ENCODE measurements at regions not wholly inside any gene's neighbourhood (a gene's known extent, or its start where the extent isn't known, plus 50 kb on each side); places are given as distances from the start of the nearest gene placed in this dataset.

DNA sequence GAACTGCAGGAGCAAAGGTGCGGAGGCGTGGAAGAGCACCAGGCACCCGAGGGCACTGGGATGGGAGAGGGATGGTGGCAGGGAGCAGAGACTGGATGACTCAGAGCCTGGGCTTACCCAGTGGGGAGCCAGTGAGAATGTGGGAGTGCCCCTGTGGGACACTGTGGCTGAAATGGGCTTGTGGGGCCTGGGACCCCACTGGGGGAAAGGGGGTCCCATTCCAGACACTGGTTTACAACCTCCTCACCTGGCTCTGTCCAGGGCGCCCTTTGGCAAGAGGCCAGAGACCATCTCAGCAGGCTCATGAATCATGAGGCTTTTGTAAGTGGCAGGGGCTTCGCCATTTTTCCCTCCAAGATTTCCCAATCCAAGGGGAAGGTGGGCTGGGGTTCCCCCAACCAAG, 124.0 kb upstream of the MAFB start:
- Mint-ChIP-seq H3K4me1 (no peaks in the 10 kb centered on the region), H3K9me3 (no peaks in the 10 kb centered on the region), H3K27ac (ENCODE audit: low read depth) (no peak overlapping the region), H3K36me3 (ENCODE audit: insufficient read depth) (no peaks in the 10 kb centered on the region), H3K27me3 (no peaks in the 10 kb centered on the region), H3K4me3 (no peak overlapping the region)
- no peak for DNase-seq (ENCODE audit: low spot score in 2 of 2)
- ATAC-seq (replicated peaks; ENCODE audit: extremely low read depth, poor library complexity, severe bottlenecking), result no peak

- DNase-seq (ENCODE audit: low spot score in 2 of 2) (no peak), ATAC-seq (replicated peaks; ENCODE audit: extremely low read depth, poor library complexity, severe bottlenecking) (no peak)
- H3K27ac Mint-ChIP-seq (ENCODE audit: low read depth), result no peak overlapping the region
- no peaks in the 10 kb centered on the region for H3K36me3 Mint-ChIP-seq (ENCODE audit: insufficient read depth)
- no peaks in the 10 kb centered on the region for H3K4me1 Mint-ChIP-seq
- H3K9me3 Mint-ChIP-seq, result peaks cover 5% of the 10 kb centered on the region
- no peak overlapping the region for H3K4me3 Mint-ChIP-seq
- no peaks in the 10 kb centered on the region for H3K27me3 Mint-ChIP-seq
These were observed 124.9 kb upstream of the MAFB start for GRCh38 chr20:40813708-40814630.

DNA sequence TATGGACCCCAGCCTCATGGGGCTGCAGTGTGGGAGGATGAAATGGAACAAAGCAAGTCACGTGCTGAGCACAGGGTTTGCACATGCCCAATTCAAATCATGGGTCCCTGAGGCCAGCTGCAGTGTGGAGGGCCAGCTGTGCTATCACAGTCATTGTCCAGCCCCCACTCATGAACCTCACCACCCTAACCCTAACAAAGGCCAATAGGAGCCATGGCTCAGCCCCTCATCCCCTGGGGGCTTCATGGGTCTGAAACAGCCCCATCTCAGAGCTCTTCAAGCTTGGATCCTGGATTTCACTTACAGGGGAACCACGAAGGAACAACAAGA, 125.6 kb upstream of the MAFB start:
- H3K9me3 Mint-ChIP-seq, result peaks cover 5% of the 10 kb centered on the region
- ATAC-seq (replicated peaks; ENCODE audit: extremely low read depth, poor library complexity, severe bottlenecking), result no peak
- no peak overlapping the region for H3K4me3 Mint-ChIP-seq

DNA sequence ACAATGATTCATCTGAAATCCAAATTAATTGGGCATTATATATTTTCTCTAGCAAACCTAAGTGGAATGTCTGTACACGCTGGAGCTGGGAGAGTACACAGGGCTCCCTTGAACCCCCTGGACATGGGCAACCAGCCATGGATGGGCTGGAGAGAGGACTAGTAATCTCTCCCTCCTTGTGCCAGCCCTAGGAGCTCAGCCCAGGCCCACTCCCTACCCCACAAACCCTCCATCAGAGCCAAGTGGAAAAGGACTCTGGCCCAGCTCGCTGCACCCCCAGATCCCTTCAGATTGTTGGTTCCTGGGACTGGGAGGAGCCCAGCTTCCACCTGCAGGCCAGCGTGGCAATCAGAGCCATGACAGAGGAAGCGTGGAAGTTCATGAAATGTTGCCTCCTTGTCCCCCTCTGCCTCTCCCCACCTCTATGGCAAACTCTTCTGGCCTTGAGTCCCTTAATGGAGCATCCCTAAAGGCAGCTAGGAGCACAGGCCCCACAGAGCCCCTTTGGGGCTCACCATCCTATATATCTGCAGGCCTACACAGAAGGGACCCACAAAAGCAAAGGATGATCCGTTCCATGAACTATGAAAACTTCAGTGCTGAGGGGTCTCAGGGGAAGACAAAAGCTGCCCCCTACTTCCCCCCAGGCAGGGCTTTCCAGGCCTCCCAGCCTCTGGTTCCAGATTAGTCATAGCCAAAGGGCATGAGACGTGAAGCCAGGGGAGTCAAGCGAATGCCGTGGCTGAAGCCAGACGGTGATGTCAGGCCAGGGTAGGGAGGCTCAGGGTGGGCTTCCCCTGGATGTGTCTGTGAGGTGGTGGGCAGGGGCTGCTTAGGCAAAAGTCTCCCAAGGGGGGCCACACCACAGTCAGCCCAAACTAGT, 126.4 kb upstream of the MAFB start:
- DNase-seq (ENCODE audit: low spot score in 2 of 2) (no peak), ATAC-seq (replicated peaks; ENCODE audit: extremely low read depth, poor library complexity, severe bottlenecking) (no peak)
- Mint-ChIP-seq H3K9me3 (peaks cover 5% of the 10 kb centered on the region), H3K27ac (ENCODE audit: low read depth) (no peak overlapping the region), H3K4me1 (no peaks in the 10 kb centered on the region), H3K27me3 (peaks cover 5% of the 10 kb centered on the region), H3K36me3 (ENCODE audit: insufficient read depth) (no peaks in the 10 kb centered on the region), H3K4me3 (no peak overlapping the region)

More for the DNA sequence above, 125.6 kb upstream of the MAFB start:
- Mint-ChIP-seq H3K27ac (ENCODE audit: low read depth) (no peak overlapping the region), H3K27me3 (no peaks in the 10 kb centered on the region), H3K4me1 (no peaks in the 10 kb centered on the region), H3K36me3 (ENCODE audit: insufficient read depth) (no peaks in the 10 kb centered on the region)
- DNase-seq (ENCODE audit: low spot score in 2 of 2), result no peak

GRCh38 chr20:40816039-40816352, 127.0 kb upstream of the MAFB start:
- Mint-ChIP-seq H3K4me3 (no peak overlapping the region), H3K27ac (ENCODE audit: low read depth) (no peak overlapping the region), H3K36me3 (ENCODE audit: insufficient read depth) (no peaks in the 10 kb centered on the region), H3K4me1 (no peaks in the 10 kb centered on the region), H3K9me3 (peaks cover 5% of the 10 kb centered on the region), H3K27me3 (peaks cover 11% of the 10 kb centered on the region)
- DNase-seq (ENCODE audit: low spot score in 2 of 2), result no peak
- no peak for ATAC-seq (replicated peaks; ENCODE audit: extremely low read depth, poor library complexity, severe bottlenecking)

- no peak for ATAC-seq (replicated peaks; ENCODE audit: extremely low read depth, poor library complexity, severe bottlenecking)
- Mint-ChIP-seq H3K4me1 (no peaks in the 10 kb centered on the region), H3K27me3 (peaks cover 26% of the 10 kb centered on the region)
These were observed 132.4 kb upstream of the MAFB start for GRCh38 chr20:40821429-40821828.

DNA sequence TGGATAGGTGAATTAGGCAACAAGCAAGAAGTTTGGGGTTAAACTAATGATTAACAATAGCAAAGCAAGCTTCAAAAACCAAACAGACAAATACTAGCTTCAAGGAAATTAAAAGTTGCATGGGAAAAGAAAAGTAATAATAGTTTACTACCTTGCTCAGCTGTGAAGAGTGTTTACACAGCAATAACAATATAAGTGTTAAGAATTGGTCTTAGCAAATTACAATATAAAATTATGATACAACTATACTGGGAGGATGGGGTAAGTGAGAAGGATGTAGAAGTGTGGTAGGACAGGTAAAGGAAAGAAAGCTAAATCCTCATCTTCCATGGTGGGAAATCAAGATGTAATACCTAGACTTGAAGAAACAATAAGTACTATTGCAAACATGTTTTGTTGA, 137.7 kb upstream of the MAFB start:
- Mint-ChIP-seq H3K27me3 (peaks cover 13% of the 10 kb centered on the region), H3K27ac (ENCODE audit: low read depth) (no peak overlapping the region), H3K4me3 (no peak overlapping the region), H3K4me1 (no peaks in the 10 kb centered on the region), H3K9me3 (peaks cover 11% of the 10 kb centered on the region), H3K36me3 (ENCODE audit: insufficient read depth) (no peaks in the 10 kb centered on the region)
- DNase-seq (ENCODE audit: low spot score in 2 of 2) (no peak), ATAC-seq (replicated peaks; ENCODE audit: extremely low read depth, poor library complexity, severe bottlenecking) (no peak)

More at GRCh38 chr20:40821429-40821828, 132.4 kb upstream of the MAFB start:
- no peak for DNase-seq (ENCODE audit: low spot score in 2 of 2)
- Mint-ChIP-seq H3K27ac (ENCODE audit: low read depth) (no peak overlapping the region), H3K9me3 (peaks cover 16% of the 10 kb centered on the region), H3K36me3 (ENCODE audit: insufficient read depth) (no peaks in the 10 kb centered on the region), H3K4me3 (no peak overlapping the region)

DNA sequence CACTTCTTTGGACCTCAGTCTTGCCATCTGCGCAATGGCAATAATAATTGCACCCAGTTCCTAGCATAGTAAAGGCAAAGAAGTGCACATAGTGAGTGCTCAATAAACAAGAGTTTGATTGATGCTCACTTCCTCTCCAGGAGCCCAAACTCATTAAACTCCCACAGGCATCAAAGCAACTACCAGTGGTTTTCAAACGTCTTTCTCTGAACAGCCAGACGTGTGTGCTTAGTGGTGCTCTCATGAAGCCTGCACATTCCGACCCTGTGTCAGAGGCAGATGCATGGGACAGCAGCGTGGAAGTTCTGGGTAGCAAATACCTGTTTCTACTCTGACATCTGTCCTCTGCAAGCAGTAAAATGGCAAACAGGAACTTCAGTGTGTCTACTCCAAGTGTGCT, 146.3 kb upstream of the MAFB start:
- no peak overlapping the region for H3K27ac Mint-ChIP-seq (ENCODE audit: low read depth)
- H3K4me1 Mint-ChIP-seq, result no peaks in the 10 kb centered on the region
- no peak for ATAC-seq (replicated peaks; ENCODE audit: extremely low read depth, poor library complexity, severe bottlenecking)
- peaks cover 6% of the 10 kb centered on the region for H3K9me3 Mint-ChIP-seq
- DNase-seq (ENCODE audit: low spot score in 2 of 2), result no peak
- no peaks in the 10 kb centered on the region for H3K36me3 Mint-ChIP-seq (ENCODE audit: insufficient read depth)
- no peak overlapping the region for H3K4me3 Mint-ChIP-seq
- peaks cover 28% of the 10 kb centered on the region for H3K27me3 Mint-ChIP-seq

DNA sequence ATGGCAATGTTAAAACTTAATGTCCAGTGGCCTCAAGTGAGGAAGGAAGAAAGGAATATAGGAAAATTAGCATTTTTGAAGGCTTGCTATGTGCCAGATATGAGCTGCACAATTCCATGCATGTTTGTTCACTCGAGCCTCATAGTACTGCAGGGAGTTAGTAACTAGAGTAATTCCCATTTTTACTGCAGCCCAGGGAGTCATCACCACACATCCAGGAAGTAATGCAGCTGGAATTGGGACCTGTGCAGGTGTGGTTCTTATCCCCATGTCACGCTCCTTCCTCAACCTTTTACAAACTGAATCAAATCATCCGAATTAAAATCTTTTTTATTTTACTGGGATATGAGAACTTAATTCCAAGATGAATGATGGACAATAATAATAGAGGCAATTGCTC, 149.5 kb upstream of the MAFB start:
- H3K9me3 Mint-ChIP-seq, result peaks cover 6% of the 10 kb centered on the region
- no peak overlapping the region for H3K4me3 Mint-ChIP-seq
- DNase-seq (ENCODE audit: low spot score in 2 of 2) (no peak), ATAC-seq (replicated peaks; ENCODE audit: extremely low read depth, poor library complexity, severe bottlenecking) (no peak)
- H3K36me3 Mint-ChIP-seq (ENCODE audit: insufficient read depth), result no peaks in the 10 kb centered on the region
- H3K27me3 Mint-ChIP-seq, result peaks cover 30% of the 10 kb centered on the region
- H3K4me1 Mint-ChIP-seq, result no peaks in the 10 kb centered on the region
- no peak overlapping the region for H3K27ac Mint-ChIP-seq (ENCODE audit: low read depth)

GRCh38 chr20:40843251-40843650, 154.2 kb upstream of the MAFB start:
- no peaks in the 10 kb centered on the region for H3K36me3 Mint-ChIP-seq (ENCODE audit: insufficient read depth)
- ATAC-seq (replicated peaks; ENCODE audit: extremely low read depth, poor library complexity, severe bottlenecking) (no peak), DNase-seq (ENCODE audit: low spot score in 2 of 2) (no peak)
- no peak overlapping the region for H3K27ac Mint-ChIP-seq (ENCODE audit: low read depth)
- peaks cover 18% of the 10 kb centered on the region for H3K27me3 Mint-ChIP-seq
- H3K9me3 Mint-ChIP-seq, result no peaks in the 10 kb centered on the region
- H3K4me3 Mint-ChIP-seq, result no peak overlapping the region
- no peaks in the 10 kb centered on the region for H3K4me1 Mint-ChIP-seq

GRCh38 chr20:40844332-40844731, 155.3 kb upstream of the MAFB start:
- no peak for DNase-seq (ENCODE audit: low spot score in 2 of 2)
- H3K27me3 Mint-ChIP-seq, result peaks cover 18% of the 10 kb centered on the region
- H3K4me1 Mint-ChIP-seq, result peaks cover 6% of the 10 kb centered on the region
- no peak overlapping the region for H3K27ac Mint-ChIP-seq (ENCODE audit: low read depth)
- H3K9me3 Mint-ChIP-seq, result no peaks in the 10 kb centered on the region
- H3K36me3 Mint-ChIP-seq (ENCODE audit: insufficient read depth), result no peaks in the 10 kb centered on the region
- no peak overlapping the region for H3K4me3 Mint-ChIP-seq
- no peak for ATAC-seq (replicated peaks; ENCODE audit: extremely low read depth, poor library complexity, severe bottlenecking)

DNA sequence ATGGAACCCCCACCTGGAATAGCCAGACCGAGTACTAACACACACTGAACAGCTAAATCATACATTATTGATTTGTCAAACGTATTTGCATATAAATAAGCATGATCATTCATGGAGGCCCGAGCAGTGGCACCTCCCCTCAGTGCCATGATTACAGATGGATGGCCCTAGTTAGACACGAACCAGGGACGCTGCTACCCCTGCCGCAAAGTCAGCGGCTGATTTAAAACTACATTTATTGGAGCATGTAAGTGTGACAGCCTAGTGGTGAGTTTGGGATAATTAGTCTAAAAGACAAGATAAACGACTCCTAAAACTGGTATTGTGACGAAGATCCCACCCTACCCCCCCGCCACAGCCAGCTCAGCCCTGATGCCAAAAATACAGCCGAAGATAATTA, 159.1 kb upstream of the MAFB start:
- H3K27ac Mint-ChIP-seq (ENCODE audit: low read depth), result no peak overlapping the region
- H3K27me3 Mint-ChIP-seq, result peaks cover 9% of the 10 kb centered on the region
- H3K9me3 Mint-ChIP-seq, result no peaks in the 10 kb centered on the region
- H3K4me3 Mint-ChIP-seq, result no peak overlapping the region
- no peak for ATAC-seq (replicated peaks; ENCODE audit: extremely low read depth, poor library complexity, severe bottlenecking)
- peaks cover 8% of the 10 kb centered on the region for H3K4me1 Mint-ChIP-seq
- no peak for DNase-seq (ENCODE audit: low spot score in 2 of 2)
- no peaks in the 10 kb centered on the region for H3K36me3 Mint-ChIP-seq (ENCODE audit: insufficient read depth)

DNA sequence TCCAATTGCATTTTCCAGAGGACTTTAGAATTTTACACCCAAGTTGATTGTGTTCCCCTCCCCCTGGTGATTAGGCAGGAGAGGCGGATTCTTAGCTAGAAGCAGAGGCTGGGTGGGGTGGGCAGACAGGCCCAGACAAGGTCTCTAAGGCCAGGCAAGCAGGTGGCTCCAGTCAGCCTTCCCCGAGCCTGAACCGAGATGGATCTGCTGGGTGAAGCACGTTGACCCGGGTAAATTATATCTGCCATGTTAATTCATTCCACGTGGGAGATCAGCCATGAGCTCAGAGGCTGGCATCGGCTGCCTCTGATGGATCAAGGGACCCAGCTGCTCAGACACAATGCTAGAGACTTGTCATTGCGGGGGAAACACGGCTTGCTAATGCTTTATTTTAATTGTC, 159.5 kb upstream of the MAFB start:
- DNase-seq (ENCODE audit: low spot score in 2 of 2) (no peak), ATAC-seq (replicated peaks; ENCODE audit: extremely low read depth, poor library complexity, severe bottlenecking) (no peak)
- no peaks in the 10 kb centered on the region for H3K9me3 Mint-ChIP-seq
- H3K4me3 Mint-ChIP-seq, result no peak overlapping the region
- H3K36me3 Mint-ChIP-seq (ENCODE audit: insufficient read depth), result no peaks in the 10 kb centered on the region
- H3K4me1 Mint-ChIP-seq, result peaks cover 8% of the 10 kb centered on the region
- H3K27ac Mint-ChIP-seq (ENCODE audit: low read depth), result no peak overlapping the region
- peaks cover 9% of the 10 kb centered on the region for H3K27me3 Mint-ChIP-seq
